AG04450 (cell line): ENCODE measurements at regions not wholly inside any gene's neighbourhood (a gene's known extent, or its start where the extent isn't known, plus 50 kb on each side); places are given as distances from the start of the nearest gene placed in this dataset.
"Not testable (repeated sequence)": the region's sequence is repeated elsewhere in the genome, so short reads cannot be mapped to it uniquely, and the experiment has no call there.

Experiments
- CTCF ChIA-PET: fragments of 300-600, 350-600 bp; formaldehyde crosslinking; extraction: SDS; loops from one replicate; lab custom pipeline; 2022; ENCODE audit warnings: antibody characterized with exemption, inconsistent platforms; lab: Charles Lee
- POLR2A ChIA-PET: fragments of 350-600 bp; formaldehyde crosslinking; extraction: SDS; loops from one replicate; lab custom pipeline; 2021; ENCODE audit warnings: antibody characterized with exemption, inconsistent platforms; lab: Yijun Ruan, JAX
- DNase-seq: peaks from one replicate; pipeline ENCODE4 v3.0.0-alpha.2; 2011; ENCODE audit warnings: low read depth, low spot score
- H3K27ac ChIP-seq: one replicate; pipeline ENCODE4 v1.5.1; 2012; ENCODE audit warnings: low read depth, low read length, control low read depth
- H3K27me3 ChIP-seq: one replicate; pipeline ENCODE4 v1.6.0; 2012; ENCODE audit warnings: low read length; ENCODE audit not compliant: control insufficient read depth, insufficient read depth
- H3K4me3 ChIP-seq: 2 replicates; pipeline ENCODE4 v1.5.1; 2011; ENCODE audit warnings: mild to moderate bottlenecking, low read depth, low read length, control low read depth
- H3K9me3 ChIP-seq: 2 replicates; pipeline ENCODE4 v1.5.1; 2012; ENCODE audit warnings: low read length; ENCODE audit not compliant: control insufficient read depth, insufficient read depth
- TF ChIP-seq, protein P1 (sequence below): IDR thresholded peaks from 2 replicates; pipeline ENCODE4 v1.5.1; 2011; ENCODE audit warnings: low read depth, low read length, control low read depth, inconsistent platforms

DNA sequence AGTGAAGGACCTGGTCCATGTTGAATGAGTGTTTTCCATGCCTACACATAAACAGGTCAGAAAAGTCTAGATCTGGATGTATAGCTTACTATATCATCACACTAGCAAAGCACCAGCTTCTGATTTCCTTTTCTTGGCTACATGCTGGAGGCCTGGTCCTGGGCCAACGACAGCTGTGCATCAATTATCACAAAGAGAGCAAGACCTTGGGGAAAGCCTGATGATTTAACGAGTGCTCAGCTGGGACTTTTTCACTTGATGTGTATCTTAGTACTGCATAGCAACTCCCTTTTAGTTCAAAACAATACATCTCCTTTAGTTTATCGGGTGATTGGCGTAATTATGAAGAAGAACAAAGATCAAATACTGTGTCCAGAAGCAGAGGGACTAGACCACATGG lies 358.2 kb downstream of the KIF2B start:
- TF ChIP-seq, protein P1, sequence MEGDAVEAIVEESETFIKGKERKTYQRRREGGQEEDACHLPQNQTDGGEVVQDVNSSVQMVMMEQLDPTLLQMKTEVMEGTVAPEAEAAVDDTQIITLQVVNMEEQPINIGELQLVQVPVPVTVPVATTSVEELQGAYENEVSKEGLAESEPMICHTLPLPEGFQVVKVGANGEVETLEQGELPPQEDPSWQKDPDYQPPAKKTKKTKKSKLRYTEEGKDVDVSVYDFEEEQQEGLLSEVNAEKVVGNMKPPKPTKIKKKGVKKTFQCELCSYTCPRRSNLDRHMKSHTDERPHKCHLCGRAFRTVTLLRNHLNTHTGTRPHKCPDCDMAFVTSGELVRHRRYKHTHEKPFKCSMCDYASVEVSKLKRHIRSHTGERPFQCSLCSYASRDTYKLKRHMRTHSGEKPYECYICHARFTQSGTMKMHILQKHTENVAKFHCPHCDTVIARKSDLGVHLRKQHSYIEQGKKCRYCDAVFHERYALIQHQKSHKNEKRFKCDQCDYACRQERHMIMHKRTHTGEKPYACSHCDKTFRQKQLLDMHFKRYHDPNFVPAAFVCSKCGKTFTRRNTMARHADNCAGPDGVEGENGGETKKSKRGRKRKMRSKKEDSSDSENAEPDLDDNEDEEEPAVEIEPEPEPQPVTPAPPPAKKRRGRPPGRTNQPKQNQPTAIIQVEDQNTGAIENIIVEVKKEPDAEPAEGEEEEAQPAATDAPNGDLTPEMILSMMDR: no peak
- 0 out of 2 replicates have a peak, but pooled peaks cover 6% of the 10 kb centered on the region for H3K9me3 ChIP-seq
- H3K27ac ChIP-seq: no peak overlapping the region
- ChIA-PET CTCF (no interaction called here), POLR2A (no interaction called here)
- H3K27me3 ChIP-seq: no peaks in the 10 kb centered on the region
- H3K4me3 ChIP-seq: no peak overlapping the region
- no peak for DNase-seq

DNA sequence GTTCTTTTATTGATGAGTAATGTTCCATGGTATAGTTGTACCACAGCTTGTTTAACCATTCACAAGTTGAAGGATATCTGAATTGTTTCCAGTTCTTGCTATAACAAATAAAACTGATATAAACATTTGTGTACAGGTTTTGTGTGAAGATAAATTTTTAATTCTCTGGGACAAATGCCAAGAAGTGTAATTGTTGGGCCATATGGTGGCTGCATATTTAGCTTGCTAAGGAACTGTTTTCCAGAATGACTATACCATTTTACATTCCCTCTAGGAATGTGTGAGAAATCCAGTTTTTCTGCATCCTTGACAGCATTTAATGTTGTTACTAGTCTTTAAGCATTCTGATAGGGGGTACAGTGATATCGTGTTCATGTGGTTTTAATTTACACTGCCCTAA lies 368.5 kb downstream of the KIF2B start:
- Histone ChIP-seq H3K27me3 (no peaks in the 10 kb centered on the region), H3K27ac (no peak overlapping the region), H3K9me3 (peaks cover 10% of the 10 kb centered on the region), H3K4me3 (no peak overlapping the region)
- TF ChIP-seq, protein P1: no peak
- DNase-seq: no peak
- POLR2A ChIA-PET: no interaction called here
- CTCF ChIA-PET: no interaction called here

DNA sequence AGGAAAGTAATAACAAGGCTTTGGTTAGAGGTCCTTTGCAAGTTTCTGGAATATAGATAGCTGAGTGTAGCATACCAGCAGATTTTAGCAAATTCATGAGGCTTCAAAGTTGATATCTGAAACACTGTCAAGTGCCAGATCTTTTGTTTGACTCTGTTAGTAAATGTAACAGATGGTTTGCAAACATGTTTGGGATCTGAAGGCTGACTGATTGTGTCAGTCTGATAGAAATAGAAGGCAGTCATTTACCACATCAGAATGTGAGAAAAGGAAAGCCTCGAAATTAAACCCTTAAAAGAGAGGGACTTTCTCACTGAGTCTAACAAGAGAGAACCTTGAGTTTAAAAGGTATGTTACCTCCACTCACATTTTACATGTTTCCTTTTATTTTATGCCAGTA lies 371.5 kb downstream of the KIF2B start:
- ChIA-PET POLR2A (no interaction called here), CTCF (no interaction called here)
- Histone ChIP-seq H3K27ac (no peak overlapping the region), H3K9me3 (peaks cover 4% of the 10 kb centered on the region; the same call in 1 of the 2 replicates), H3K4me3 (no peak overlapping the region), H3K27me3 (no peaks in the 10 kb centered on the region)
- DNase-seq: no peak
- TF ChIP-seq, protein P1: no peak

DNA sequence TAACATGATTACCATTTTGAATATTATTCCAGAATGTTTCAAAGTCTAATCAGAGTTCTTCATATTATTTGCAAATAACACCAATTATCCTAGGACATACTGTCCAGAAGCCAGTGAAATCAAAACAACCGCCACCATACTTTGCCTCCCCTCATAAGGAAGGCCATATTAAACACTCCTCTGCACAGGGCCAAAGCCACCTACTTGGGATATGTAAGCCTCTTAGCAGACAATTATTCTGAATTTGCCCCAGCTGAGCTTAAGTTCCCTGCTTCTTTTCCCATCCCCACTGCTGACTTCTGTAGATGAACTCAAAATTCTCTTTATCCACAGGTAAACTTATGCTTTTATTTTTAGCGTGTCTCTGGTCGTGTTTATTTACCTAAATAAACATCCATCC lies 374.0 kb downstream of the KIF2B start:
- H3K27ac ChIP-seq: no peak overlapping the region
- TF ChIP-seq, protein P1: no peak
- DNase-seq: no peak
- H3K9me3 ChIP-seq: peaks cover 4% of the 10 kb centered on the region; the same call in 1 of the 2 replicates
- POLR2A ChIA-PET: no interaction called here
- CTCF ChIA-PET: no interaction called here
- H3K27me3 ChIP-seq: no peaks in the 10 kb centered on the region
- H3K4me3 ChIP-seq: no peak overlapping the region

DNA sequence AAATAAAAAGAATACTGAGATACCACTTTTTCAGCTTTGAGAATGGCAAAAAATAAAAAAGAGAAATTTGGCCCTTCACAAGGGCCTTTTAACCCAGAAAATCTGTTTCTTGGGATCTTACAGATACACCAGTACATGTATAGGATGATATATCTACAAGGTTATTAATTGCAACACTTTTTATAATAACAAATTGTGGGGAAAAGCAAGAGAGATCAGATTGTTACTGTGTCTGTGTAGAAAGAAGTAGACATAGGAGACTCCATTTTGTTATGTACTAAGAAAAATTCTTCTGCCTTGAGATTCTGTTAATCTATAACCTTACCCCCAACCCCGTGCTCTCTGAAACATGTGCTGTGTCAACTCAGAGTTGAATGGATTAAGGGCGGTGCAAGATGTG lies 378.7 kb downstream of the KIF2B start:
- H3K27ac ChIP-seq, H3K27me3 ChIP-seq, DNase-seq, CTCF ChIA-PET, H3K4me3 ChIP-seq, POLR2A ChIA-PET, H3K9me3 ChIP-seq: not testable (repeated sequence)

DNA sequence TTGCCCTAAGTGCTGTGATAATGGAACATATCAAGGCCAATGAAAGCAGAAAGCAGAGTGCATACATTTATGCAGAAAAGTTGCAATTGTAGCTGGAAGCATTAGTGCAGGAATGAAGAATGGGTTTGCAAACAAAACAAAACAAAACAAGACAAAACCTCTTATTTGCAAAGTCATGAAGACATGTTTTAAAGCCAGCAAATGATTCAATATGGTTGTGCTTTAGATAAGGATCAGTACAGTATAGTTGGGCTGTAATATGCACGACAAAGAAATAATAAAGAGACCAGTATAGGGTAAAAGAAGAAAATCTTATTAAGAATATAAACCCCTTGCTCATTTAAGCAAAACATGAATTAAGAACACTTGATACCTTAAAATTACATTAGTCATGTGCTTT lies 398.1 kb downstream of the KIF2B start:
- ChIA-PET POLR2A (no interaction called here), CTCF (no interaction called here)
- Histone ChIP-seq H3K27me3 (no peaks in the 10 kb centered on the region), H3K4me3 (no peak overlapping the region), H3K9me3 (no peaks in the 10 kb centered on the region), H3K27ac (no peak overlapping the region)
- no peak for DNase-seq
- TF ChIP-seq, protein P1: no peak
